ENCODE measurements at regions not wholly inside any gene's neighbourhood (a gene's known extent, or its start where the extent isn't known, plus 50 kb on each side); places are given as distances from the start of the nearest gene placed in this dataset.
"Not testable (repeated sequence)": the region's sequence is repeated elsewhere in the genome, so short reads cannot be mapped to it uniquely, and the experiment has no call there.

- no peak for DNase-seq (ENCODE audit: low read depth in 2 of 2)
Observed at GRCh38 chr2:236769981-236770671, 200.5 kb downstream of the ACKR3 start.

DNA sequence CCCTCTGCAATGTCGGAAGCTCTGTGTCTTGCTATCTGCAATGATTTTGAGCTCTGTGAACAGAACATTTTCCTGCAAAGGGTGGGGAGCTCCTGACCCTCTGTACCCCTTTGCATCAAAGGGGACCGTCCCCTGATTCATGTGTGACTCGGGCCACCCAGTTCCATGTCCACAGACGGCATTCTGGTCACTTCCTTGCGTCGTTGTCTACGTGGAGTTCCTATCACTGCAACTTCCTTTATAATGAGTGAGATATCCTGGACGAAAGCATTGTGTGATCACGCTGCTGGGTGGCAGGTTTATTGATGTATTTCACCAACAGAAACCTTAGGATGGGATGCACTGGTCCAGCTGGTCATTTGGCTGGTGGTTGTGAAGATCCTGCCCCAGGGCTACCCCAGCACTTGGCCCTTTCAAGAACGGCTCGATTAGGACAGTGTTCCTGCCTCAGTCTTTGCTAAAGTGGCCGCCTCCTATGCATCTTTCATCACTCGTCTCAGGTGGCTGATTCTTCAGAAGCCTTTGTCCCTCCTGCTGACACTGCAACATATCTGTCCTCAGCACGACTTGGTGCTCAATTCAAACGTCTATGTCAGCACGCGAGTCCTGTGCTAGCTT is 202.7 kb downstream of the ACKR3 start:
- DNase-seq (ENCODE audit: low read depth in 2 of 2), result no peak

GRCh38 chr2:236773206-236773605 is 203.6 kb downstream of the ACKR3 start:
- DNase-seq (ENCODE audit: low read depth in 2 of 2), result no peak

DNA sequence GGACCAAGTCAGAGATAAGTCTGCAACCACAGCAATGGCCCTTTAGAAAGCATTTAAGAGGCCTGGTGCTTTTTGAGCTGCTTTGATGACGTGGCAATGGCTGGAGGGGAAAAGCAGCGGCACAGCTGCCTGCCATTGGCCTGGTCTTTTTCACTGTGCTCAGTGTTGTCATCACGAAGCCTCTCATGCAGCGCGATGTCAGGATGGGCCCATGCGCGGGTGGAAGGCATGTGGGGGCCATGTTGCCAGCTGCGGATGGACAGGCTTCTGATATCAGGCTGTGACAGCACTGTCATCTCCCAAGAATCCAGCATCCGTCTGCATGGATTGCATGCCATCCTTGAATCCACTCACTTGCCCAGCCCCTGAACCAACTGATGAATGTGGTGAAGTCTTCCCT is 204.5 kb downstream of the ACKR3 start:
- no peak for DNase-seq (ENCODE audit: low read depth in 2 of 2)

DNA sequence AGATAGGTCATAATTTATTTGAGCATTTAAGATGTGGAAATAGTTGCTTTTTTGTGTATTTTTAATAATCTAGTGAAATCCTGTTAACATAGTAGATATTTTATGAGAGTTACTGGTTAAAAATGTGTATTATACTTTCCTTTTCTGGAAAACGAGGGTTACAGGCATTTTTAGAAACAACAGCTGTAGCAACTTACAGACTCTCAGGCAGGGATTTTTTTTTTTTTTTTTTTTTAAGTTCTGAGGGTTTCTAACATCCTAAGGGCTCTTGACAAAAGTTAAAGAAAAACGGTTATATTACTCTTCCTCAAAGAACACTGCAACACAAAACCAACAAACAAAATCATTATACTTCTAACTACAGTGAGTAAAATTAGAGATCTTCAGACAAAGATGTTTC is 205.9 kb downstream of the ACKR3 start:
- no peak for DNase-seq (ENCODE audit: low read depth in 2 of 2)

- no peak for DNase-seq (ENCODE audit: low read depth in 2 of 2)
Observed at GRCh38 chr2:236776206-236776605, 206.6 kb downstream of the ACKR3 start.

DNA sequence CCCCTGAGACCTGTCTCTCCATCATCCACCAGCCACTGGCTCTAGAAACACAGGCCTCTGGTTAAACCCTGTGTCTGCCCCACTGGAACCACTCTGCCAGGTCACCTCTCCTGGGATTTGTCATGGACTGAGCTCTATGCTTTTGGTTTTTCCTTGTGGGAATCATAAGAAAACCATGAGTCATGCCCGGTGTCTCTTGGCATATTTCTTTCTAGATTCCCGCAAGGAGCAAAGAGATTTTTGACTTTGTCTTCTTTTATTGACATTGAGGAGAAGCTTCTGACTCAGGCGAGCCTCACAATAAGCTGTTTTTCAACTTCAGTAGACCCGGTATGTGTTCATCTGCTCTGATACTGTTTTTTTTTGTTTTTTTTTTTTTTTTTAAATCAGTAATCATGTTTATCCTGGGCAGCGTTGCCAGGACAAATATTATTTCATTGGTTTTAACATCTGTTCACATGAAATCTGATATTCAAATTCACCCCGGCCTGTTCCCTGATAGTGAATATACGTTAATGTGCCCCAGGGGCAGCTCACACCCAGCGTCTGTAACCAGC is 207.1 kb downstream of the ACKR3 start:
- DNase-seq (ENCODE audit: low read depth in 2 of 2), result no peak

DNA sequence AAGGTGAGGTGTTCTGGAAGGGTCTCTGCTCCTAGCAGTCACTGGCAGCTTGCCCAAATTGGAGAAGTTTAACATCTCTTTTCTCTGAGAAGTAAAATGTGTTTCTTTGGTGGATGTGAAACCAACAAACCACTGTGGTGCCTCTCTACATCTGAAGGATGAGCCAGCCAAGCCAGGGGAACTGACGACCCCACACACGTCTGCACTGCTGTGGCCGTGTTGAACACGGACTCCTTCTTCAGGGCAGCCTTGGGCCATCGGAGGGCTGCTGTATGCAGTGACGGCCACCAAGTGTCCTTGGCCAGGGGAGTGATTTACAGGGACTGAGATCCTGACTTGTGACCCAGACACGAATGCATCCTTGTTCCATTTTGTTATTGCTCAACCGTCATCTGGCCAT is 207.8 kb downstream of the ACKR3 start:
- no peak for DNase-seq (ENCODE audit: low read depth in 2 of 2)

- DNase-seq (ENCODE audit: low read depth in 2 of 2), result no peak
Observed at GRCh38 chr2:236781933-236782816, 212.6 kb downstream of the ACKR3 start.

- DNase-seq (ENCODE audit: low read depth in 2 of 2), result no peak
Observed at GRCh38 chr2:236782938-236783337, 213.3 kb downstream of the ACKR3 start.

DNA sequence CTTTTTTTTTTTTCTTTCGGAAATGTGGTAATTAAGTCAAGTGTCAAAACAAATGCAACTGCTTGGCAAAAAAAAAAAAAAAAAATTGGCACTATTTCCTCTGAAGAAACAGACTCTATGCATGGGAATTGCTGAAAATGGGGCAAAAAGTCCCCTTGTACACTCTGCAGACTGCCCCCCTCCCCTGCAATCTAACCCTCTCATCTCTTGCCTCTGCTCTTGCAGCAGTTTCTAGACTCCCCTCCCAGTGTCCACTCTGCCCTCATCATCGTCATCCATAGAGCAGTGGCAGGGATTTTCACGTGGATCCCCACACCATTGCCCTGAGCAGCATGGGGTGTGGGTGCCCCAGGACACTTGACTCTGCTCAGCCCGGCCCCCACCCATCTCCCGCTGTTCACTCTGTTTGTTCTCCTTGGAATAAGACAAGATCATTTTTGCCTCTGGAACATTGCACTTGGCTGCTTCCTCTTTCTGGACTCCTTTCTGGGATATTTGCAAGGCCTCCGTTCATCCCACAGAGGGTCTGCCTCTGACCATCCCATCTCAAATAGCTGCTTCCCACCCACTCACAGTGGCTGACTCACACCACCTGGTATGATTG is 213.9 kb downstream of the ACKR3 start:
- DNase-seq (ENCODE audit: low read depth in 2 of 2), result no peak

DNA sequence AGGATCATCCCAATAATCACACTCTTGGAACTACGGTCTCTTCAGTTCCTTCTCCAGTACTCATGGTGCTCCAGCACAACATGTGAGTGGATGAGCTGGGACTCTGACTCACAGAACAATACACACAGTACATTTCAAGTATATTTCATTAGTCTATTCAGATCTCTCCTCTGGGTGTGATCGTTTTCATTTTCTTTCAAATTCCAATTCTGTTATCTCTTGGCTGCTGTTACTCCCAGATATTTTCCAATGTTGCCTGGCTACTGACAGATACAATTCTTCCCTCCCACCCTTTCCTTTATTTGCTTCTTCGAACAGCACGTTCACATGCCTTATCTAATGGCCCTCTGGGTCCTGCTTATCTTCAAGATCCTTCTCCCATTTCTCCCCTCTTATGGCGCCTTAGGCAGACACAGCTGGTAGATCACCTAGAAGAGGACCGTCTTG is 216.0 kb downstream of the ACKR3 start:
- no peak for DNase-seq (ENCODE audit: low read depth in 2 of 2)

DNA sequence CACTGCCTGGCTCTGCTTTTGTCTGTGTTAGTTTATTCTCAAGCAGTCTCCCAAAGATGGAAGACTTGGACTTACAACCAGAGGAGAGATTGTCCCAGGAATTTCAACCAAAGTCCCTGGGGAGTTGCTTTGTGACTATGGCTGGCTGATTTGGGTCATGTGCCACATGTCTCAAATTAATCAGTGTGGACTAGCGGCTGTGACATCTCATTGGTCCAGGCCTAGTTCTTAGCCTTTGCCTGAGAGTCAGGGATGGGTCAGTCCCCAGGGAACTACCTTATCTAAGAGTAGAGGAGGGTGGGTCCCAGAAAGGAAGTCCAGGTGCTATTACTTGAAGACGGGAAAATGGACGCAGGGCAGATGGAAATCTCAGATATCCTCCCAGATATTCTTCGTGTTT is 217.1 kb downstream of the ACKR3 start:
- no peak for DNase-seq (ENCODE audit: low read depth in 2 of 2)

DNA sequence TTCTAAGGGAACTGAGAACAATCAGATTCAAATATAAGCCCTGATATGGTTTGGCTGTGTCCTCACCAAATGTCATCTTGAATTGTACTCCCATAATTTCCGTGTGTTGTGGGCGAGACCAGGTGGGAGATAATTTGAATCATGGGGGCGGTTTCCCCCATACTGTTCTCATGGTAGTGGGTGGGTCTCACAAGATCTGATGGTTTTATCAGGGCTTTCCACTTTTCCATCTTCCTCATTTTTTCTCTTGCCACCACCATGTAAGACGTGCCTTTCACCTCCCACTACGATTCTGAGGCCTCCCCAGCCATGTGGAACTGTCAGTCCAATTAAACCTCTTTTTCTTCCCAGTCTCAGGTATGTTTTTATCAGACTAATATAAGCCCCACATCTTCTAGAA is 217.8 kb downstream of the ACKR3 start:
- not testable (repeated sequence) for DNase-seq (ENCODE audit: low read depth in 2 of 2)

DNA sequence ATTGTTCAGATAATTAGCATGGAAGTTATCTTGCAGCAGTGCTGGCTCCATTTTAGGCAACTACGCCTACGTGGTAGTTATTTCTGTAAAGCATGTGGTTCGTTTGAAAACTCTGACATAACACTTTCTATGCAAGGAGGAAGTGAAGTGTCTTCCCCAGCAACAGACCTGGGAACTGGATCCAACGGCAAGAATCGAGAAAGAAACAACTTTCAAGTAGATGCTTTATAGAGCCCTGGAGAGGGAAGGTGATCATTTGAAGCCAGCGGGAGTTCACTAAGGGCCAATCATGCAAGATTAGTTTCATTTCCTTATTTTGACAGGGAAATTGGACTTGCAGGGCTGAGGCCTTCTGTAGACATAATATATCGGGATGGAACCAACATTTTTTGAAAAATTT is 218.3 kb downstream of the ACKR3 start:
- DNase-seq (ENCODE audit: low read depth in 2 of 2), result no peak

GRCh38 chr2:236790963-236791362 is 221.3 kb downstream of the ACKR3 start:
- DNase-seq (ENCODE audit: low read depth in 2 of 2), result no peak

- DNase-seq (ENCODE audit: low read depth in 2 of 2), result no peak
Observed at GRCh38 chr2:236793023-236794011, 223.7 kb downstream of the ACKR3 start.

DNA sequence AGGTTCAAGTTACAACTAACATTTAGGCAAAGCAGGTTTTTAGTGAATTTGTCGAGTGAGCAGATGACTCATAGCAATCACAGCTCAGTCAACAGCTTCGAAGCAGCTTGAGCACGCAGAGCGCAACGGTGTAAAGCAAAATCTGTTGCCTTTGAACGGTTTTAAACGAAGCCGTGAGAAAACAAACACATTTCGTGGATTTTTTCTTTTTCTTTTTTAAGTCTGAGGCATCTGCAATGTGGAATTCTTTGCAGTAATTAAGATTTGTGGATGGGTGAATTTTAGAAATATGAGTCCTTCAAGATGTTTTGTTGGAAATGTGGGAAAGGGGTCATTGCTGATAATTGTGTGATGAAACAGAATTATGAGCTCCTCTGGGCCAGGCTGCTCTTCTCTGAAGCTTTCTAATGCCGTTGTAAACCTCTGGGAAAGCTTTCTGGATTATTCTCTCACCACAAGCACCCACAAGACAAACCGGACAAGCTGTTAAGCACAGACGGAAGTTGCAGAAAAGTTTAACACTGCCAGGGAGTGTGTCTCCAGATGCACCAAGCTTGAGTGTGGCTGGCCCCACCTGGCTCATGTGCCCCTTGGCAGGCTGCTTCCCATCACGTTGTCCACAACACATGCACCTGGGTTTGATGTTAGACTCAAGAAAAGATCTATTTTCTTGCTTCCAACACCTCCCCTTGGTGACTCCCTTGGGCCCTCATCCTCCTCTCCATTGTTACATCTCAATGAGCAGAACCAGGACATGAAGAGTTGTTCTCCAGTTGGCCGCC is 224.7 kb downstream of the ACKR3 start:
- no peak for DNase-seq (ENCODE audit: low read depth in 2 of 2)

- no peak for DNase-seq (ENCODE audit: low read depth in 2 of 2)
Observed at GRCh38 chr2:236795169-236795860, 225.7 kb downstream of the ACKR3 start.

Data from stimulated activated CD8-positive, alpha-beta memory T cell treated with anti-CD3 and anti-CD28 coated beads, Interleukin-15, amount 100 ng/mL, for 48 hours (primary cell).